ENCODE measurements at regions not wholly inside any gene's neighbourhood (a gene's known extent, or its start where the extent isn't known, plus 50 kb on each side); places are given as distances from the start of the nearest gene placed in this dataset.

- H3K4me3 Mint-ChIP-seq, result no peak overlapping the region
- ChIA-PET POLR2A (no interaction called here), CTCF (no interaction called here)
- intact Hi-C loops (cut with micrococcal nuclease), result no loop called here
- no peaks in the 10 kb centered on the region for H3K9me3 Mint-ChIP-seq
- H3K27me3 Mint-ChIP-seq, result no peaks in the 10 kb centered on the region
- no peak overlapping the region for H3K27ac Mint-ChIP-seq
- H3K4me1 Mint-ChIP-seq (ENCODE audit: low read depth), result no peaks in the 10 kb centered on the region
- no peak for DNase-seq
- no peaks in the 10 kb centered on the region for H3K36me3 Mint-ChIP-seq
These were observed 81.1 kb upstream of the KLHL13 start for GRCh38 chrX:118197730-118198129.

- intact Hi-C loops (cut with micrococcal nuclease), result no loop called here
- no peak overlapping the region for H3K27ac Mint-ChIP-seq
- H3K9me3 Mint-ChIP-seq, result no peaks in the 10 kb centered on the region
- no peaks in the 10 kb centered on the region for H3K4me1 Mint-ChIP-seq (ENCODE audit: low read depth)
- H3K4me3 Mint-ChIP-seq, result no peak overlapping the region
- ChIA-PET POLR2A (no interaction called here), CTCF (no interaction called here)
- no peaks in the 10 kb centered on the region for H3K27me3 Mint-ChIP-seq
- no peaks in the 10 kb centered on the region for H3K36me3 Mint-ChIP-seq
- DNase-seq, result no peak
These were observed 82.0 kb upstream of the KLHL13 start for GRCh38 chrX:118198577-118198976.

DNA sequence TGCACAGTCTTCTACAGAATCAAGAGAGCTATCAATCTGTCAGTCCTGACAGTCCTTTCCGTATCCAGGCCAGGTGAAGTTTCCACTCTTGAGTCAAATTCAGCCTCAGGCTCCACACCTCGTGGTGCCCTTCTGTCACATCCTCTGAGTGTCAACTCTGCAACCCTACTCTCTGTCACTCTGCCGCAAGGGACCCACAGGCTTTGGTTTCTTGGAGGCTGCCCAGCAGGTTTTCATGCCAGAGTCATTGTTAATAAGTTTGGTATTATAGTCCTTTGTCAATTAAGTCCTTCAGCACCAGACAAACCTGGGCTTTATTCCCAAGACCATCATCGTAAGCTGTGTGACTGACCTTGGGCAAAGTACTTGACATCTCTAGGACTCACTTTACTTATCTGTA, 83.4 kb upstream of the KLHL13 start:
- H3K36me3 Mint-ChIP-seq, result no peaks in the 10 kb centered on the region

GRCh38 chrX:118205421-118206395, 89.1 kb upstream of the KLHL13 start:
- POLR2A ChIA-PET, result no interaction called here
- no peaks in the 10 kb centered on the region for H3K27me3 Mint-ChIP-seq
- DNase-seq, result no peak
- CTCF ChIA-PET, result no interaction called here
- no peak overlapping the region for H3K4me3 Mint-ChIP-seq
- no peaks in the 10 kb centered on the region for H3K4me1 Mint-ChIP-seq (ENCODE audit: low read depth)
- H3K36me3 Mint-ChIP-seq, result no peaks in the 10 kb centered on the region
- intact Hi-C loops (cut with micrococcal nuclease), result no loop called here
- H3K9me3 Mint-ChIP-seq, result no peaks in the 10 kb centered on the region
- H3K27ac Mint-ChIP-seq, result no peak overlapping the region

More for the DNA sequence above, 83.4 kb upstream of the KLHL13 start:
- DNase-seq, result no peak
- Mint-ChIP-seq H3K27me3 (no peaks in the 10 kb centered on the region), H3K4me1 (ENCODE audit: low read depth) (no peaks in the 10 kb centered on the region), H3K4me3 (no peak overlapping the region), H3K9me3 (no peaks in the 10 kb centered on the region), H3K27ac (no peak overlapping the region)
- ChIA-PET POLR2A (no interaction called here), CTCF (no interaction called here)
- intact Hi-C loops (cut with micrococcal nuclease), result no loop called here

GRCh38 chrX:118207831-118208453, 91.3 kb upstream of the KLHL13 start:
- H3K36me3 Mint-ChIP-seq, result no peaks in the 10 kb centered on the region
- no peak for DNase-seq
- ChIA-PET POLR2A (no interaction called here), CTCF (no interaction called here)
- no peak overlapping the region for H3K4me3 Mint-ChIP-seq
- no peaks in the 10 kb centered on the region for H3K9me3 Mint-ChIP-seq
- H3K4me1 Mint-ChIP-seq (ENCODE audit: low read depth), result no peaks in the 10 kb centered on the region
- H3K27ac Mint-ChIP-seq, result no peak overlapping the region
- intact Hi-C loops (cut with micrococcal nuclease), result no loop called here
- no peaks in the 10 kb centered on the region for H3K27me3 Mint-ChIP-seq

- DNase-seq, result no peak
- H3K36me3 Mint-ChIP-seq, result no peaks in the 10 kb centered on the region
- H3K27ac Mint-ChIP-seq, result no peak overlapping the region
- H3K4me3 Mint-ChIP-seq, result no peak overlapping the region
- H3K27me3 Mint-ChIP-seq, result no peaks in the 10 kb centered on the region
- no peaks in the 10 kb centered on the region for H3K4me1 Mint-ChIP-seq (ENCODE audit: low read depth)
- ChIA-PET CTCF (no interaction called here), POLR2A (no interaction called here)
- no peaks in the 10 kb centered on the region for H3K9me3 Mint-ChIP-seq
- intact Hi-C loops (cut with micrococcal nuclease), result no loop called here
These were observed 91.9 kb upstream of the KLHL13 start for GRCh38 chrX:118208481-118208880.

- H3K4me1 Mint-ChIP-seq (ENCODE audit: low read depth), result no peaks in the 10 kb centered on the region
- H3K36me3 Mint-ChIP-seq, result no peaks in the 10 kb centered on the region
- CTCF ChIA-PET, result no interaction called here
- no peak overlapping the region for H3K27ac Mint-ChIP-seq
- POLR2A ChIA-PET, result no interaction called here
- no peak overlapping the region for H3K4me3 Mint-ChIP-seq
- H3K27me3 Mint-ChIP-seq, result no peaks in the 10 kb centered on the region
- no peaks in the 10 kb centered on the region for H3K9me3 Mint-ChIP-seq
- intact Hi-C loops (cut with micrococcal nuclease), result no loop called here
- DNase-seq, result no peak
These were observed 95.5 kb upstream of the KLHL13 start for GRCh38 chrX:118211891-118212816.

DNA sequence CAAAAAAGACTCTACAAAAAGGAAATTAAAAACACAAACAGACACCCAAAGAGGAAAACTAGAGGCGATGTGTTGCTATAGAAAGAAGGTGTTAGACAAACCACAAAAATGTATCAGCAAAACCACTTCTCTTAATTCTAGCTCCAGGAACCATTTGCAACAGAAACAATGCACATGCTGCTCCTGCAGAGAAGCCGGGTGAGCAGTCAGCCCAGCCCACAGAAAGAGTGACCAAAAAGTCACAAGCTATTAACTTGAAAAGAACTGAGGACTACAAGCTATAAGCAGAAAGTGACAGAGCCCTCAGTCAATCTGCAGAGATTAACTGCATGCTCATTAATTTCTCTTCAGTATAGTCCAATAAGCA, 96.2 kb upstream of the KLHL13 start:
- CTCF ChIA-PET, result no interaction called here
- H3K9me3 Mint-ChIP-seq, result no peaks in the 10 kb centered on the region
- H3K36me3 Mint-ChIP-seq, result no peaks in the 10 kb centered on the region
- no peak for DNase-seq
- intact Hi-C loops (cut with micrococcal nuclease), result no loop called here
- no peaks in the 10 kb centered on the region for H3K27me3 Mint-ChIP-seq
- no peak overlapping the region for H3K4me3 Mint-ChIP-seq
- POLR2A ChIA-PET, result no interaction called here
- H3K27ac Mint-ChIP-seq, result no peak overlapping the region
- no peaks in the 10 kb centered on the region for H3K4me1 Mint-ChIP-seq (ENCODE audit: low read depth)

- intact Hi-C loops (cut with micrococcal nuclease), result no loop called here
- Mint-ChIP-seq H3K27me3 (no peaks in the 10 kb centered on the region), H3K36me3 (no peaks in the 10 kb centered on the region), H3K4me3 (no peak overlapping the region), H3K27ac (no peak overlapping the region), H3K9me3 (no peaks in the 10 kb centered on the region), H3K4me1 (ENCODE audit: low read depth) (no peaks in the 10 kb centered on the region)
- ChIA-PET CTCF (no interaction called here), POLR2A (no interaction called here)
- DNase-seq, result no peak
These were observed 98.7 kb upstream of the KLHL13 start for GRCh38 chrX:118215346-118215745.

DNA sequence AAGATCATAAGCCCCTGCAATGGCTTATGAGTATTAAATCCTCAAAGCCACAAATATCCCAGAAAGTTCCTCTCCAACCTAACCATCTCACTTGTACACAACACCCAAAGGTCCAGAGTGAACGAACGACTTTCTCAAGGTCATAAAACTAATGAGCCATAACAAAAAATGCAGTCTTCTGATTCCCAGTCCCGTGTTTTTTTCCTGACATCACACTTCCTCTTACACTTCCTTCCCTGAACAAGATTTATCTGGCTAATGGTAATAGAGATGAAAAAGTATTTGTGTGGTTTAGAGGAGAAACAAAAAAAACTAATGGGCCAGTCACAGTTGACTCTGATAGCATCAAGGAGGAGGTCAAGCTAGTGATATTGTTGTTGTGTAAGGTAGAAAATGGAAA, 99.5 kb upstream of the KLHL13 start:
- no peak for DNase-seq
- no peaks in the 10 kb centered on the region for H3K4me1 Mint-ChIP-seq (ENCODE audit: low read depth)
- no peaks in the 10 kb centered on the region for H3K9me3 Mint-ChIP-seq
- no peak overlapping the region for H3K27ac Mint-ChIP-seq
- CTCF ChIA-PET, result no interaction called here
- no peaks in the 10 kb centered on the region for H3K27me3 Mint-ChIP-seq
- H3K36me3 Mint-ChIP-seq, result no peaks in the 10 kb centered on the region
- H3K4me3 Mint-ChIP-seq, result no peak overlapping the region
- intact Hi-C loops (cut with micrococcal nuclease), result no loop called here
- POLR2A ChIA-PET, result no interaction called here

- no peaks in the 10 kb centered on the region for H3K27me3 Mint-ChIP-seq
- ChIA-PET POLR2A (no interaction called here), CTCF (no interaction called here)
- no peak overlapping the region for H3K27ac Mint-ChIP-seq
- no peaks in the 10 kb centered on the region for H3K4me1 Mint-ChIP-seq (ENCODE audit: low read depth)
- intact Hi-C loops (cut with micrococcal nuclease), result no loop called here
- H3K9me3 Mint-ChIP-seq, result no peaks in the 10 kb centered on the region
- H3K4me3 Mint-ChIP-seq, result no peak overlapping the region
- H3K36me3 Mint-ChIP-seq, result no peaks in the 10 kb centered on the region
- no peak for DNase-seq
These were observed 99.9 kb upstream of the KLHL13 start for GRCh38 chrX:118216509-118216908.

DNA sequence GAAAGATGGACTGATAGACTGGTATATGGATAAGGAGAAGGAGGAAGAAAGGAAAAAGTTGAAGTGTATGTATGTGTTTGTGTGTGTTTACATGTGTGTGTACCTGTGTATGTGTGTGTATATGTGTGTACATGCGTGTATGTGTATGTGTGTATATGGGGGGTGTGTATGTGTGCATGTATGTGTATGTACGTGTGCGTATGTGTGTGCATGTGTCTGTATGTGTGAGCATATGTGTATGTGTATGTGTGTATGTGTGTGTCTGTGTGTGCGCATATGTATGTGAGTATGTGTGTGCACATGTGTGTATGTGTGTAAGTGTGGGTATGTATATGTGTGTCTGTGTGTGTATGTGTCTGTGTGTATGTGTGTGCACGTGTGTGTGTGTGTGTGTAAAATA, 101.5 kb upstream of the KLHL13 start:
- Mint-ChIP-seq H3K27me3 (no peaks in the 10 kb centered on the region), H3K9me3 (no peaks in the 10 kb centered on the region), H3K4me1 (ENCODE audit: low read depth) (no peaks in the 10 kb centered on the region), H3K4me3 (no peak overlapping the region), H3K36me3 (no peaks in the 10 kb centered on the region), H3K27ac (no peak overlapping the region)
- CTCF ChIA-PET, result no interaction called here
- POLR2A ChIA-PET, result no interaction called here
- intact Hi-C loops (cut with micrococcal nuclease), result no loop called here
- no peak for DNase-seq

Data from activated CD4-positive, alpha-beta memory T cell treated with anti-CD3 and anti-CD28 coated beads for 36 hours (primary cell).